PC-9 (cell line): ENCODE measurements at regions not wholly inside any gene's neighbourhood (a gene's known extent, or its start where the extent isn't known, plus 50 kb on each side); places are given as distances from the start of the nearest gene placed in this dataset.

Source experiments
- CTCF ChIP-seq: fragments of 200-600 bp; sonication (generic); conservative IDR thresholded peaks from 2 replicates; pipeline ENCODE4 v1.6.1; 2017; ENCODE audit warnings: mixed run types, antibody characterized with exemption, mild to moderate bottlenecking, moderate library complexity
- EZH2 ChIP-seq: fragments of 200-600 bp; sonication (generic); IDR thresholded peaks from 2 replicates; pipeline ENCODE4 v1.8.0; 2017; ENCODE audit warnings: antibody characterized with exemption, low read depth

- no peak for TF ChIP-seq EZH2
- TF ChIP-seq CTCF: no peak
Observed at GRCh38 chr11:42526426-42526825, 785.4 kb upstream of the API5 start.
